Heart right ventricle (tissue), 16 donors: ENCODE measurements at regions not wholly inside any gene's neighbourhood (a gene's known extent, or its start where the extent isn't known, plus 50 kb on each side); places are given as distances from the start of the nearest gene placed in this dataset.

Experiments
- ATAC-seq, 8 donors: fragments of 200-7000 bp; cut with Tn5 transposase; one replicate each; pipeline ENCODE4 v1.9.1; 2020; ENCODE audit warnings: mild to moderate bottlenecking in 8 of 8, moderate library complexity in 8 of 8, moderate number of reproducible peaks in 1 of 8
- DNase-seq, 2 donors: peaks; one replicate each; pipeline ENCODE4 v3.0.0-alpha.2; 2020
- H3K27ac ChIP-seq, 10 donors: fragments of 200-600 bp; sonication (generic) in 2 of 10; one replicate each; pipeline versions ENCODE4 v1.5.0 to v1.8.0; 2020 to 2022; ENCODE audit warnings: mild to moderate bottlenecking in 3 of 10
- H3K27me3 ChIP-seq, 7 donors: fragments of 200-600 bp; one replicate each; pipeline ENCODE4 v1.8.0; 2021 to 2022; ENCODE audit warnings: mild to moderate bottlenecking in 2 of 7
- H3K36me3 ChIP-seq, 9 donors: fragments of 200-600 bp; sonication (generic) in 1 of 9; one replicate each; pipeline versions ENCODE4 v1.5.0 to v1.8.0; 2020 to 2022; ENCODE audit warnings: mild to moderate bottlenecking in 2 of 9
- H3K4me1 ChIP-seq, 9 donors: fragments of 200-600 bp; sonication (generic) in 1 of 9; one replicate each; pipeline versions ENCODE4 v1.5.0 to v1.8.0; 2020 to 2022; ENCODE audit warnings: mild to moderate bottlenecking in 4 of 9
- H3K4me3 ChIP-seq, 10 donors: fragments of 200-600 bp; sonication (generic) in 2 of 10; one replicate each; pipeline versions ENCODE4 v1.5.0 to v1.8.0; 2020 to 2022; ENCODE audit warnings: mild to moderate bottlenecking in 7 of 10, moderate library complexity in 2 of 10
- H3K9me3 ChIP-seq, 11 donors: fragments of 200-600 bp in 10 of 11; sonication (generic) in 2 of 11; one replicate each; pipeline versions ENCODE4 v1.5.0 to v1.8.0; 2013 to 2022; ENCODE audit warnings: mild to moderate bottlenecking in 2 of 11, control low read depth in 1 of 11, moderate library complexity in 1 of 11
- CTCF ChIP-seq, 9 donors: fragments of 200-600 bp; sonication (generic) in 2 of 9; IDR thresholded peaks; one replicate each; pipeline versions ENCODE4 v1.5.0 to v1.8.0; 2021 to 2022; ENCODE audit warnings: antibody characterized with exemption in 9 of 9, mild to moderate bottlenecking in 5 of 9, moderate library complexity in 1 of 9
- WGBS, 2 donors: extraction: QIAGEN DNeasy Blood & Tissue Kit; methylation state at CpG; one replicate each; pipeline ENCODE4 v1.1.7; 2013; ENCODE audit warnings: inconsistent platforms in 1 of 2; 5-methylcytosine and 5-hydroxymethylcytosine counted together
- intact Hi-C, 10 donors: fragments of 100-400 bp; cut with DNase I; formaldehyde crosslinking; loops; one replicate each; pipeline versions ENCODE4 v1.11.1 to v1.14.2; 2022
- donor health status: Arrhythmogenic right ventricular cardiomyopathy.
- donor health status: ischemic (EF 13 %, LVEDD 7.1; RV severe dilation, severe dysfunction).
- donor health status: healthy with polysubstance abuse.
- donor health status: DM: no; HTN: yes; CAD: no.
- donor health status: DM: no; HTN: no; CAD: no.
- donor health status: ischemic (EF 25% LVEDD 6.9; RV normal size, moderate dysfunction).
- donor health status: ischemic (EF 25% LVEDD 5.7; RV mildly dilated, moderate dysfunction).
- donor health status: healthy.
- donor health status: DM: yes; HTN: yes; CAD: no.
- donor health status: Ischemic cardiomyopathy.
- donor health status: ischemic (EF 35%, LVEDD 5.7; RV mildly dilated, moderate dysfunction).
- donor health status: nonischemic (EF 11% LVEDD 7.7; RV severe dilation, severe dysfunction).
- donor health status: DM: yes; HTN: yes; CAD: no.
- donor health status: PGD.
- donor health status: ischemic (EF 29% LVEDD 5.4; RV normal size, mild dysfunction).
- donor health status: nonischemic (EF 23%, LVEDD 6.1; RV moderate dilation, normal function).

DNA sequence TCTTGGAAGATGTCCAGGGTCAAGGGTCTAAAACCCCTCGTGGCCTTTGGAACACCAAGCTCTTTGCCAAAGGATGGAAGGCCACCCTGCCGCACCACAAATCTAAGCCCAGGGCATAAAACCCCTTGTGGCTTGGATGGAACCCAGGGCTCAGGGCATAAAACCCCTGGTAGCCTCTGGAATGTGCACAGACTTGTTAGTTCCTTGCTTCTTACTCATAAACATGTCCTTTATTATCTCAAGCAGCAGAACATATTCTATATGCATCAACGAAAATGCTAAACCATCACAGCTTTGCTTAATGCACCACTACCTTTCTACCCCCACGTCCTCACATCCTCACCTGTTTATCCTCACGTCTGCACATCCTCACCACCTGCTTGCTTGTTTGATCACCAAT lies 998.0 kb downstream of the DSC3 start:
- no peak for ATAC-seq

GRCh38 chr18:30039201-30039600 lies 1003.3 kb downstream of the DSC3 start:
- intact Hi-C loops: no loop called here
- Histone ChIP-seq H3K36me3 (no peaks in the 10 kb centered on the region), H3K27me3 (no peaks in the 10 kb centered on the region), H3K27ac (no peak overlapping the region), H3K4me3 (no peak overlapping the region), H3K9me3 (peaks cover 0 to 29% (median 0%) of the 10 kb centered on the region in 11 donors), H3K4me1 (no peaks in the 10 kb centered on the region)
- no peak for ATAC-seq
- no peak for DNase-seq
- no peak for TF ChIP-seq CTCF (IDR thresholded peaks at IDR 0.05)

More for the DNA sequence above, 998.0 kb downstream of the DSC3 start:
- Histone ChIP-seq H3K36me3 (no peaks in the 10 kb centered on the region), H3K27me3 (no peaks in the 10 kb centered on the region), H3K4me1 (no peaks in the 10 kb centered on the region), H3K27ac (no peak overlapping the region), H3K9me3 (peaks cover 0 to 2% (median 0%) of the 10 kb centered on the region in 11 donors), H3K4me3 (no peak overlapping the region)
- 65 to 68% methylated on average over 5 of the region's 5 CpGs for WGBS, 2 donors
- intact Hi-C loops: no loop called here
- no peak for DNase-seq
- TF ChIP-seq CTCF (IDR thresholded peaks at IDR 0.05): no peak

- no peak for ATAC-seq
- WGBS, 2 donors: 87 to 91% methylated on average over 3 of the region's 3 CpGs
- Histone ChIP-seq H3K27me3 (no peaks in the 10 kb centered on the region), H3K36me3 (no peaks in the 10 kb centered on the region), H3K9me3 (peaks cover 0 to 29% (median 0%) of the 10 kb centered on the region in 11 donors), H3K4me1 (no peaks in the 10 kb centered on the region), H3K27ac (no peak overlapping the region), H3K4me3 (no peak overlapping the region)
- intact Hi-C loops: no loop called here
- DNase-seq: no peak
- no peak for TF ChIP-seq CTCF (IDR thresholded peaks at IDR 0.05)
Observed at GRCh38 chr18:30034818-30035217, 1007.7 kb downstream of the DSC3 start.

GRCh38 chr18:30016179-30016578 lies 1026.4 kb downstream of the DSC3 start:
- intact Hi-C loops: no loop called here
- Histone ChIP-seq H3K36me3 (no peaks in the 10 kb centered on the region), H3K9me3 (peaks cover 0 to 4% (median 0%) of the 10 kb centered on the region in 11 donors), H3K27me3 (no peaks in the 10 kb centered on the region), H3K27ac (no peak overlapping the region), H3K4me1 (no peaks in the 10 kb centered on the region), H3K4me3 (no peak overlapping the region)
- ATAC-seq (no peak), DNase-seq (no peak)
- 75 to 76% methylated on average over 2 of the region's 2 CpGs for WGBS, 2 donors
- no peak for TF ChIP-seq CTCF (IDR thresholded peaks at IDR 0.05)

GRCh38 chr18:30004965-30005364 lies 1037.6 kb downstream of the DSC3 start:
- no peaks in the 10 kb centered on the region for H3K4me1 ChIP-seq
- no peak for DNase-seq
- H3K27me3 ChIP-seq: no peaks in the 10 kb centered on the region
- 81 to 84% methylated on average over 1 of the region's 1 CpG for WGBS, 2 donors
- no peak overlapping the region for H3K27ac ChIP-seq
- TF ChIP-seq CTCF (IDR thresholded peaks at IDR 0.05): no peak
- no peaks in the 10 kb centered on the region for H3K9me3 ChIP-seq
- no peak overlapping the region for H3K4me3 ChIP-seq
- ATAC-seq: no peak
- intact Hi-C loops: no loop called here
- H3K36me3 ChIP-seq: no peaks in the 10 kb centered on the region
